Spleen (tissue), 11 donors: ENCODE measurements at regions not wholly inside any gene's neighbourhood (a gene's known extent, or its start where the extent isn't known, plus 50 kb on each side); places are given as distances from the start of the nearest gene placed in this dataset.

Source experiments
- DNase-seq: peaks from one replicate; pipeline ENCODE4 v3.0.0-alpha.2; 2020
- H3K27ac ChIP-seq, 8 donors: fragments of 200-600 bp; sonication (generic) in 7 of 8; 1 replicate in 4 of 8; 2 replicates in 4 of 8; pipeline versions ENCODE4 v1.5.0 to v1.8.0; 2016 to 2021; ENCODE audit warnings: inconsistent platforms in 4 of 8, mild to moderate bottlenecking in 4 of 8, moderate library complexity in 1 of 8
- H3K27me3 ChIP-seq, 7 donors: fragments of 200-600 bp; sonication (generic) in 6 of 7; replicated peaks in 1 of 7; 1 replicate in 4 of 7; 2 replicates in 3 of 7; pipeline versions ENCODE4 v1.5.0 to v1.8.0; 2016 to 2021; ENCODE audit warnings: inconsistent platforms in 3 of 7, mild to moderate bottlenecking in 1 of 7
- H3K36me3 ChIP-seq, 6 donors: fragments of 200-600 bp; sonication (generic) in 5 of 6; 1 replicate in 4 of 6; 2 replicates in 2 of 6; pipeline versions ENCODE4 v1.5.0 to v1.8.0; 2016 to 2021; ENCODE audit warnings: inconsistent platforms in 2 of 6
- H3K4me1 ChIP-seq, 6 donors: fragments of 200-600 bp; sonication (generic) in 5 of 6; 1 replicate in 3 of 6; 2 replicates in 3 of 6; pipeline versions ENCODE4 v1.5.0 to v1.8.0; 2016 to 2021; ENCODE audit warnings: inconsistent platforms in 3 of 6
- H3K4me3 ChIP-seq, 8 donors: fragments of 200-600 bp; sonication (generic) in 7 of 8; 1 replicate in 4 of 8; 2 replicates in 4 of 8; pipeline versions ENCODE4 v1.5.0 to v1.8.0; 2016 to 2021; ENCODE audit warnings: inconsistent platforms in 4 of 8, mild to moderate bottlenecking in 4 of 8, moderate library complexity in 2 of 8
- H3K9me3 ChIP-seq, 8 donors: fragments of 200-600 bp; sonication (generic) in 7 of 8; 1 replicate in 4 of 8; 2 replicates in 4 of 8; pipeline versions ENCODE4 v1.5.0 to v1.8.0; 2016 to 2021; ENCODE audit warnings: inconsistent platforms in 4 of 8
- CTCF ChIP-seq, 11 experiments: fragments of 200-600 bp in 7 of 11; fragments of 450-650 bp in 4 of 11; sonication (generic) in 4 of 11; IDR thresholded peaks in 8 of 11; conservative IDR thresholded peaks in 3 of 11; 1 replicate in 7 of 11; 2 replicates in 4 of 11; pipeline versions ENCODE4 v1.4.0 to v1.8.0; 2016 to 2021; ENCODE audit warnings: antibody characterized with exemption in 11 of 11, inconsistent platforms in 4 of 11, mild to moderate bottlenecking in 1 of 11
- POLR2A ChIP-seq, 3 donors: fragments of 450-650 bp; IDR thresholded peaks; one replicate each; pipeline ENCODE4 v1.5.1; 2017; ENCODE audit warnings: antibody characterized with exemption in 3 of 3, mild to moderate bottlenecking in 1 of 3
- POLR2AphosphoS5 ChIP-seq, 3 donors: sonication (generic); formaldehyde crosslinking; IDR thresholded peaks; one replicate each; pipeline ENCODE4 v1.5.1; 2017; ENCODE audit warnings: antibody characterized with exemption in 3 of 3
- WGBS, 5 donors: extraction: QIAGEN DNeasy Blood & Tissue Kit in 3 of 5; methylation state at CpG; one replicate each; pipeline versions ENCODE4 v1.1.5 to v1.1.7; 2013 to 2018; 5-methylcytosine and 5-hydroxymethylcytosine counted together
- intact Hi-C: fragments of 100-400 bp; cut with DNase I; formaldehyde crosslinking; loops from one replicate; pipeline ENCODE4 v1.15.0; 2023; ENCODE audit warnings: low total_unique reads
- donor health status: healthy with polysubstance abuse.
- donor health status: DM: no; HTN: no; CAD: no; lungs with moderate emphysema.
- donor health status: DM: no; HTN: no; CAD: no.
- donor health status: Bipolar disorder and iron deficiency.
- donor health status: healthy.
- donor health status: DM: no; HTN: no; CAD: no.
- donor health status: DM: yes; HTN: yes; CAD: no.

GRCh38 chr5:136720674-136721073, 355.3 kb upstream of the TRPC7 start:
- WGBS, 5 donors: 53 to 70% (median 56%) methylated on average over 2 of the region's 2 CpGs
- no peaks in the 10 kb centered on the region for H3K9me3 ChIP-seq
- intact Hi-C loops: no loop called here
- H3K4me1 ChIP-seq: no peaks in the 10 kb centered on the region
- no peak for TF ChIP-seq CTCF (IDR thresholded peaks at IDR 0.05 in 8 of 11, conservative IDR thresholded peaks at IDR 0.05 in 3 of 11)
- no peak for TF ChIP-seq POLR2AphosphoS5 (IDR thresholded peaks at IDR 0.05)
- TF ChIP-seq POLR2A (IDR thresholded peaks at IDR 0.05): no peak
- H3K4me3 ChIP-seq: no peak overlapping the region
- no peaks in the 10 kb centered on the region for H3K36me3 ChIP-seq
- H3K27ac ChIP-seq: no peak overlapping the region
- no peaks in the 10 kb centered on the region for H3K27me3 ChIP-seq
- DNase-seq: no peak

GRCh38 chr5:136717917-136718316, 352.6 kb upstream of the TRPC7 start:
- intact Hi-C loops: no loop called here
- H3K36me3 ChIP-seq: no peaks in the 10 kb centered on the region
- H3K4me1 ChIP-seq: no peaks in the 10 kb centered on the region
- no peak overlapping the region for H3K4me3 ChIP-seq
- TF ChIP-seq POLR2A (IDR thresholded peaks at IDR 0.05) (no peak), POLR2AphosphoS5 (IDR thresholded peaks at IDR 0.05) (no peak)
- no peak overlapping the region for H3K27ac ChIP-seq
- no peaks in the 10 kb centered on the region for H3K9me3 ChIP-seq
- H3K27me3 ChIP-seq: no peaks in the 10 kb centered on the region
- DNase-seq: no peak

GRCh38 chr5:136714286-136714685, 348.9 kb upstream of the TRPC7 start:
- no peak overlapping the region for H3K4me3 ChIP-seq
- no peaks in the 10 kb centered on the region for H3K36me3 ChIP-seq
- H3K27me3 ChIP-seq: no peaks in the 10 kb centered on the region
- DNase-seq: no peak
- no peak overlapping the region for H3K27ac ChIP-seq
- TF ChIP-seq POLR2A (IDR thresholded peaks at IDR 0.05): no peak
- TF ChIP-seq POLR2AphosphoS5 (IDR thresholded peaks at IDR 0.05): no peak
- TF ChIP-seq CTCF (IDR thresholded peaks at IDR 0.05 in 8 of 11, conservative IDR thresholded peaks at IDR 0.05 in 3 of 11): no peak
- no peaks in the 10 kb centered on the region for H3K9me3 ChIP-seq
- no peaks in the 10 kb centered on the region for H3K4me1 ChIP-seq
- intact Hi-C loops: no loop called here
- WGBS, 5 donors: 88 to 94% (median 93%) methylated on average over 1 of the region's 1 CpG

- DNase-seq: no peak
Observed at GRCh38 chr5:136712628-136713027, 347.3 kb upstream of the TRPC7 start.

More at GRCh38 chr5:136712628-136713027, 347.3 kb upstream of the TRPC7 start:
- H3K4me3 ChIP-seq: no peak overlapping the region
- TF ChIP-seq POLR2A (IDR thresholded peaks at IDR 0.05) (no peak), CTCF (IDR thresholded peaks at IDR 0.05 in 8 of 11, conservative IDR thresholded peaks at IDR 0.05 in 3 of 11) (no peak), POLR2AphosphoS5 (IDR thresholded peaks at IDR 0.05) (no peak)
- H3K27me3 ChIP-seq: no peaks in the 10 kb centered on the region
- no peaks in the 10 kb centered on the region for H3K36me3 ChIP-seq
- intact Hi-C loops: no loop called here
- no peaks in the 10 kb centered on the region for H3K4me1 ChIP-seq
- H3K27ac ChIP-seq: no peak overlapping the region
- no peaks in the 10 kb centered on the region for H3K9me3 ChIP-seq
